ENCODE measurements at regions not wholly inside any gene's neighbourhood (a gene's known extent, or its start where the extent isn't known, plus 50 kb on each side); places are given as distances from the start of the nearest gene placed in this dataset.

DNA sequence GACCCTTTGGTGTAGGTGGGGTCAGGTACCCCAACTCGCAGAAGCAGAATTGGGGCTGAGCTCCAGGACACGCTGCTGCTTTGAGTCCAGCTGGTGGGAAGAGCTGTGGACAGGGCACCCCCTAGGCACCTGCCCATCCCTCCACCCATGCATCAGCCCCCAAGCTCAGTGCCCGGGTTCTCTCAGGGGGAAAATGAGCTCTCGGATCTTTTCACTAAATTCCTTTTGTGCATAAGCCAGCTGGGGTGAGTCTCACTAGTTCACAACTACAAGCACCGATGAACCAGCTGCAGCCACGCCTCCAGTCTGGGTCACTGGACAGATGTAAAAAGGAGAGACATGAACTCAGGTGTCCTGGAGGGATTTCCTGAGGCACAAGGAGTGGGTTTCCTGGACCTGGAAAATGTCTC is 286.8 kb downstream of the CRLF2 start:
- TF ChIP-seq, protein P1, sequence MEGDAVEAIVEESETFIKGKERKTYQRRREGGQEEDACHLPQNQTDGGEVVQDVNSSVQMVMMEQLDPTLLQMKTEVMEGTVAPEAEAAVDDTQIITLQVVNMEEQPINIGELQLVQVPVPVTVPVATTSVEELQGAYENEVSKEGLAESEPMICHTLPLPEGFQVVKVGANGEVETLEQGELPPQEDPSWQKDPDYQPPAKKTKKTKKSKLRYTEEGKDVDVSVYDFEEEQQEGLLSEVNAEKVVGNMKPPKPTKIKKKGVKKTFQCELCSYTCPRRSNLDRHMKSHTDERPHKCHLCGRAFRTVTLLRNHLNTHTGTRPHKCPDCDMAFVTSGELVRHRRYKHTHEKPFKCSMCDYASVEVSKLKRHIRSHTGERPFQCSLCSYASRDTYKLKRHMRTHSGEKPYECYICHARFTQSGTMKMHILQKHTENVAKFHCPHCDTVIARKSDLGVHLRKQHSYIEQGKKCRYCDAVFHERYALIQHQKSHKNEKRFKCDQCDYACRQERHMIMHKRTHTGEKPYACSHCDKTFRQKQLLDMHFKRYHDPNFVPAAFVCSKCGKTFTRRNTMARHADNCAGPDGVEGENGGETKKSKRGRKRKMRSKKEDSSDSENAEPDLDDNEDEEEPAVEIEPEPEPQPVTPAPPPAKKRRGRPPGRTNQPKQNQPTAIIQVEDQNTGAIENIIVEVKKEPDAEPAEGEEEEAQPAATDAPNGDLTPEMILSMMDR (IDR thresholded peaks at IDR 0.05) = no peak
- TF ChIP-seq POLR2A (IDR thresholded peaks at IDR 0.05) (no peak), POLR2AphosphoS5 (IDR thresholded peaks at IDR 0.05) (no peak), EP300 (IDR thresholded peaks at IDR 0.05; ENCODE audit: low read depth) (no peak)
